ENCODE measurements at regions not wholly inside any gene's neighbourhood (a gene's known extent, or its start where the extent isn't known, plus 50 kb on each side); places are given as distances from the start of the nearest gene placed in this dataset.

DNA sequence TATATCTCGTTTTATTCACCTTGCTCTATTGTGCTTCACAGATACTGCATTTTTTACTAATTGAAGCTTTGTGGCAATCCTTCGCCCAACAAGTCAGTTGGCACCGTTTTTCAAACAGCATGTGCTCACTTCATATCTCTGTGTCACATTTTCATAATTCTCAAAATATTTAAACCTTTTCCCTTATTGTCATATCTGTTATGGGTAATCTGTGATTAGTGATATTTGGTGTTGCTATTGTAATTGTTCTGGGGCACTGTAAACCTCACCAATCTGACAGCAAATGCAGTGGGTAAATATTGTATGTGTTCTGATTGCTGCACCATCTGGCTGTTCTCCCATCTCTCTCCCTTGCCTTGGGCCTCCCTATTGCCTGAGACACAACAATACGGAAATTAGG is 191.3 kb downstream of the BTG1 start:
- TF ChIP-seq, protein P1, sequence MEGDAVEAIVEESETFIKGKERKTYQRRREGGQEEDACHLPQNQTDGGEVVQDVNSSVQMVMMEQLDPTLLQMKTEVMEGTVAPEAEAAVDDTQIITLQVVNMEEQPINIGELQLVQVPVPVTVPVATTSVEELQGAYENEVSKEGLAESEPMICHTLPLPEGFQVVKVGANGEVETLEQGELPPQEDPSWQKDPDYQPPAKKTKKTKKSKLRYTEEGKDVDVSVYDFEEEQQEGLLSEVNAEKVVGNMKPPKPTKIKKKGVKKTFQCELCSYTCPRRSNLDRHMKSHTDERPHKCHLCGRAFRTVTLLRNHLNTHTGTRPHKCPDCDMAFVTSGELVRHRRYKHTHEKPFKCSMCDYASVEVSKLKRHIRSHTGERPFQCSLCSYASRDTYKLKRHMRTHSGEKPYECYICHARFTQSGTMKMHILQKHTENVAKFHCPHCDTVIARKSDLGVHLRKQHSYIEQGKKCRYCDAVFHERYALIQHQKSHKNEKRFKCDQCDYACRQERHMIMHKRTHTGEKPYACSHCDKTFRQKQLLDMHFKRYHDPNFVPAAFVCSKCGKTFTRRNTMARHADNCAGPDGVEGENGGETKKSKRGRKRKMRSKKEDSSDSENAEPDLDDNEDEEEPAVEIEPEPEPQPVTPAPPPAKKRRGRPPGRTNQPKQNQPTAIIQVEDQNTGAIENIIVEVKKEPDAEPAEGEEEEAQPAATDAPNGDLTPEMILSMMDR (IDR thresholded peaks at IDR 0.05; ENCODE audit: extremely low read depth, missing control alignments): no peak
- DNase-seq (ENCODE audit: low spot score): no peak

DNA sequence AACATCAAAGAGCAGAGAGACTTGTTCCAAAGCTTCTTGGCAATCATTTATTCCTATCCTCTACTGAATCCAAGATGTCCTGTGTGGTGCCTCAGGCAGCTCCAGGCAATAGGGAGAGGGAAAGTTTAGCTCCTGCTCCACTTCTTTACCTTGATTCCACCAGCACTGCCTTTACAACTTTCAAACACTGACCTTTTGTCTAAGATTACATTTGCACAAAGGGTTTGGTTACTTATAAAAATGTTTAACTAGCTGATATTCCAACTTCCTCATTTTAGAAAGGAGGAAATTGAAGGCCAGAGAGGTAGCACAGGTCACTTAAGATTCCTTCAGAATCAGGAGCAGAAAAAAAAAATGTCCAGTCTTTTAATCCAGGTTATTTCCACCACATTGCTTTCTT is 192.7 kb downstream of the BTG1 start:
- TF ChIP-seq, protein P1 (IDR thresholded peaks at IDR 0.05; ENCODE audit: extremely low read depth, missing control alignments): no peak
- no peak for DNase-seq (ENCODE audit: low spot score)

- TF ChIP-seq, protein P1 (IDR thresholded peaks at IDR 0.05; ENCODE audit: extremely low read depth, missing control alignments): no peak
- no peak for DNase-seq (ENCODE audit: low spot score)
Measured at GRCh38 chr12:91951571-91951970, 194.1 kb downstream of the BTG1 start.

DNA sequence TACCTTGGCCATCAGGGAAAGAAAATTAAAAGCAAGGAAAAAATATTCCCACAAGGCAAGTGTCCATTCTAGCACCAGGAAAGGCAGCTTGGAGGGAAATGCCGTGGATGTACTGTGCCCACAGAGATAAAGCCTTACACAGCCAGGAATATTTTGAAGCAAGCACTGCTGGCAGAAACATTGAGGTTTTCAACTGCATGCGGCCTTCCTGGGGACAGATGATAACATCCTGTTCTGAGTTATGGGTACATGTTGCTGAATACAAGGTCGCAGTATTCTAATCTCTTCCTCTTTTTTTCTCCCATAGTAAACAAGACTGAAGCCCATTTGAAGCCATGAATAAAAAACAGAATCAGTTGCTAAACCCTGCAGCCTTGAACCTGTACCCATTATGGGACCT is 197.1 kb downstream of the BTG1 start:
- no peak for DNase-seq (ENCODE audit: low spot score)
- TF ChIP-seq, protein P1 (IDR thresholded peaks at IDR 0.05; ENCODE audit: extremely low read depth, missing control alignments): no peak

- TF ChIP-seq, protein P1 (IDR thresholded peaks at IDR 0.05; ENCODE audit: extremely low read depth, missing control alignments): no peak
- DNase-seq (ENCODE audit: low spot score): no peak
Measured at GRCh38 chr12:91947459-91947858, 198.2 kb downstream of the BTG1 start.

GRCh38 chr12:91944637-91945036 is 201.0 kb downstream of the BTG1 start:
- DNase-seq (ENCODE audit: low spot score): no peak
- TF ChIP-seq, protein P1 (IDR thresholded peaks at IDR 0.05; ENCODE audit: extremely low read depth, missing control alignments): no peak

GRCh38 chr12:91940826-91941570 is 204.6 kb downstream of the BTG1 start:
- no peak for DNase-seq (ENCODE audit: low spot score)
- TF ChIP-seq, protein P1 (IDR thresholded peaks at IDR 0.05; ENCODE audit: extremely low read depth, missing control alignments): no peak
